Kidney (tissue), 13 donors: ENCODE measurements at regions not wholly inside any gene's neighbourhood (a gene's known extent, or its start where the extent isn't known, plus 50 kb on each side); places are given as distances from the start of the nearest gene placed in this dataset.
A peak's percentile ranks its signal among the peaks of the same experiment; 100 is the strongest.

Experiments
- DNase-seq, 5 donors: peaks; one replicate each; pipeline ENCODE4 v3.0.0-alpha.2; 2013 to 2020
- FAIRE-seq: peaks from 2 replicates; lab custom pipeline; 2012; peaks lifted over from hg19 to GRCh38; lab: Jason Lieb, UNC
- H3K27ac ChIP-seq, 2 donors: one replicate each; pipeline ENCODE4 v1.7.0; 2013; ENCODE audit warnings: low read depth in 2 of 2, low read length in 2 of 2, inconsistent platforms in 1 of 2
- H3K27me3 ChIP-seq: one replicate; pipeline ENCODE4 v1.7.1; 2013; ENCODE audit warnings: low read length, inconsistent platforms; ENCODE audit not compliant: control insufficient read depth, insufficient read depth
- H3K36me3 ChIP-seq, 3 donors: one replicate each; pipeline versions ENCODE4 v1.7.0 to v1.7.1; 2013; ENCODE audit warnings: low read length in 3 of 3, control low read depth in 1 of 3, inconsistent platforms in 1 of 3; ENCODE audit not compliant: insufficient read depth in 3 of 3, control insufficient read depth in 2 of 3
- H3K4me1 ChIP-seq, 3 donors: one replicate each; pipeline versions ENCODE4 v1.7.0 to v1.7.1; 2013; ENCODE audit warnings: low read length in 3 of 3, inconsistent platforms in 1 of 3, low read depth in 1 of 3; ENCODE audit not compliant: control insufficient read depth in 2 of 3, insufficient read depth in 2 of 3
- H3K4me3 ChIP-seq, 3 donors: one replicate each; pipeline versions ENCODE4 v1.7.0 to v1.8.1; 2013; ENCODE audit warnings: low read length in 3 of 3, control low read depth in 1 of 3, inconsistent platforms in 1 of 3
- H3K9ac ChIP-seq, 3 donors: one replicate each; pipeline versions ENCODE4 v1.7.0 to v1.7.1; 2013; ENCODE audit warnings: low read length in 3 of 3, control low read depth in 1 of 3, inconsistent platforms in 1 of 3
- H3K9me3 ChIP-seq, 3 donors: one replicate each; pipeline versions ENCODE4 v1.7.0 to v1.7.1; 2013; ENCODE audit warnings: low read length in 3 of 3, control low read depth in 1 of 3, inconsistent platforms in 1 of 3; ENCODE audit not compliant: control insufficient read depth in 2 of 3, insufficient read depth in 1 of 3
- intact Hi-C: fragments of 100-400 bp; cut with DNase I; formaldehyde crosslinking; loops from one replicate; pipeline ENCODE4 v1.11.1; 2022
- TF ChIP-seq, protein P1 (sequence below): IDR thresholded peaks from 3 replicates; pipeline ENCODE4 v1.5.1; 2012; ENCODE audit warnings: mild to moderate bottlenecking, moderate library complexity, borderline replicate concordance; ENCODE audit not compliant: insufficient read depth; ENCODE audit errors: extremely low read depth
- donor health status: control.
- donor health status: control.
- donor health status: control.
- donor health status: control.
- donor health status: control.
- donor health status: DM: yes; HTN: yes; CAD: no.
- donor health status: Normal renal cell carcinoma (clear cell type).

DNA sequence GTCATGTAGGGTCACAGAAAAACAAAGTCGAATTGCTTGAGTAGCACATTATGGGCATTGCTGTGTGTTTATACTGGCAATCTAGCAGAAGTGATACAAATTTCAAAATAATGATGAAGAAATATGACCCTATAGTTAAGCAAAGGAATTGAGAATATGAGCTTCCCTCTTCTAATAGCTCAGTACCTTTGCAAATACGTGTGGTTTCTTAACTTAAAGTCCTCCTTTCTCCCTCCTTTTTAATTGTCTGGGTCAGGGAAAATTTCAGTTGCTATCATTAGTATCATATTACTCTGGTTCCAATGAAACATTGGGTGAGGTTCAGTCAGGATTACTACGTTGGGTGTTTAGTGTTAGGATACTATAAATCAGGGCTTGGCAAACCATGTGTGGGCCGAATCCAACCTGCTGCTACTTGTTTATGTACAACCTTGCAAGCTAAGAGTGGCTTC lies 166.8 kb upstream of the CARMIL1 start:
- Histone ChIP-seq H3K27ac (no peak overlapping the region), H3K9me3 (no peaks in the 10 kb centered on the region), H3K36me3 (peaks cover 0 to 25% (median 11%) of the 10 kb centered on the region in 3 donors), H3K4me3 (no peak overlapping the region), H3K4me1 (no peaks in the 10 kb centered on the region), H3K9ac (no peak overlapping the region), H3K27me3 (no peaks in the 10 kb centered on the region)
- DNase-seq = peak in 3 of 5 donors; percentile 24 to 51 (median 51)
- TF ChIP-seq, protein P1, sequence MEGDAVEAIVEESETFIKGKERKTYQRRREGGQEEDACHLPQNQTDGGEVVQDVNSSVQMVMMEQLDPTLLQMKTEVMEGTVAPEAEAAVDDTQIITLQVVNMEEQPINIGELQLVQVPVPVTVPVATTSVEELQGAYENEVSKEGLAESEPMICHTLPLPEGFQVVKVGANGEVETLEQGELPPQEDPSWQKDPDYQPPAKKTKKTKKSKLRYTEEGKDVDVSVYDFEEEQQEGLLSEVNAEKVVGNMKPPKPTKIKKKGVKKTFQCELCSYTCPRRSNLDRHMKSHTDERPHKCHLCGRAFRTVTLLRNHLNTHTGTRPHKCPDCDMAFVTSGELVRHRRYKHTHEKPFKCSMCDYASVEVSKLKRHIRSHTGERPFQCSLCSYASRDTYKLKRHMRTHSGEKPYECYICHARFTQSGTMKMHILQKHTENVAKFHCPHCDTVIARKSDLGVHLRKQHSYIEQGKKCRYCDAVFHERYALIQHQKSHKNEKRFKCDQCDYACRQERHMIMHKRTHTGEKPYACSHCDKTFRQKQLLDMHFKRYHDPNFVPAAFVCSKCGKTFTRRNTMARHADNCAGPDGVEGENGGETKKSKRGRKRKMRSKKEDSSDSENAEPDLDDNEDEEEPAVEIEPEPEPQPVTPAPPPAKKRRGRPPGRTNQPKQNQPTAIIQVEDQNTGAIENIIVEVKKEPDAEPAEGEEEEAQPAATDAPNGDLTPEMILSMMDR = no peak
- FAIRE-seq = no peak
- intact Hi-C loops = no loop called here

GRCh38 chr6:25113436-25113835 lies 165.7 kb upstream of the CARMIL1 start:
- no peak for DNase-seq
- H3K36me3 ChIP-seq = peaks cover 0 to 19% (median 3%) of the 10 kb centered on the region in 3 donors
- no peak for FAIRE-seq
- no peak overlapping the region for H3K9ac ChIP-seq
- no peaks in the 10 kb centered on the region for H3K27me3 ChIP-seq
- intact Hi-C loops = no loop called here
- no peak overlapping the region for H3K27ac ChIP-seq
- H3K4me3 ChIP-seq = no peak overlapping the region
- H3K9me3 ChIP-seq = no peaks in the 10 kb centered on the region
- TF ChIP-seq, protein P1 = no peak
- no peaks in the 10 kb centered on the region for H3K4me1 ChIP-seq

- peaks cover 0 to 9% (median 3%) of the 10 kb centered on the region in 3 donors for H3K36me3 ChIP-seq
- FAIRE-seq (no peak), DNase-seq (no peak)
- no peaks in the 10 kb centered on the region for H3K27me3 ChIP-seq
- intact Hi-C loops = no loop called here
- H3K9ac ChIP-seq = no peak overlapping the region
- no peak overlapping the region for H3K27ac ChIP-seq
- TF ChIP-seq, protein P1 = no peak
- H3K4me1 ChIP-seq = peaks cover 0 to 2% (median 0%) of the 10 kb centered on the region in 3 donors
- H3K4me3 ChIP-seq = no peak overlapping the region
- H3K9me3 ChIP-seq = no peaks in the 10 kb centered on the region
These were observed 161.1 kb upstream of the CARMIL1 start for GRCh38 chr6:25118038-25118437.

DNA sequence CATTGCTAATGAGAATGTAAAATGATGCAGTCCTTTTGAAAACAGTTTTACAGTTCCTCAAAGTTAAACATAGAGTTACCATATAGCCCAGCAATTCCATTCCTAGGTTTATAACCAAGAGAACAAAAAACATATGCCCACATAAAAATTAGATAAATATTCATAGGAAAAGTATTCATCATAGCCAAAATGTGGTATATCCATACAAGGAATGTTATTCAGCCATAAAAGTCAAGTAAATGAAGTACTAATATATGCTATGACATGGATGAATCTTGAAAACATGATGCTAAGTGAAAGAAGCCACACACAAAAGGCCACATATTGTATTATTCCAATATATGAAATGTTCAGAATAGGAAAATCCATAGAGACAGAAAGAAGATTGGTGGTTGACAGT lies 158.0 kb upstream of the CARMIL1 start:
- intact Hi-C loops = no loop called here
- Histone ChIP-seq H3K4me3 (no peak overlapping the region), H3K9me3 (no peaks in the 10 kb centered on the region), H3K36me3 (no peaks in the 10 kb centered on the region), H3K4me1 (peaks cover 0 to 2% (median 0%) of the 10 kb centered on the region in 3 donors), H3K27me3 (no peaks in the 10 kb centered on the region), H3K27ac (peak overlapping the region in 1 of 2 donors; percentile 64), H3K9ac (no peak overlapping the region)
- DNase-seq (no peak), FAIRE-seq (no peak)
- TF ChIP-seq, protein P1 = no peak
